ENCODE measurements at regions not wholly inside any gene's neighbourhood (a gene's known extent, or its start where the extent isn't known, plus 50 kb on each side); places are given as distances from the start of the nearest gene placed in this dataset.

DNA sequence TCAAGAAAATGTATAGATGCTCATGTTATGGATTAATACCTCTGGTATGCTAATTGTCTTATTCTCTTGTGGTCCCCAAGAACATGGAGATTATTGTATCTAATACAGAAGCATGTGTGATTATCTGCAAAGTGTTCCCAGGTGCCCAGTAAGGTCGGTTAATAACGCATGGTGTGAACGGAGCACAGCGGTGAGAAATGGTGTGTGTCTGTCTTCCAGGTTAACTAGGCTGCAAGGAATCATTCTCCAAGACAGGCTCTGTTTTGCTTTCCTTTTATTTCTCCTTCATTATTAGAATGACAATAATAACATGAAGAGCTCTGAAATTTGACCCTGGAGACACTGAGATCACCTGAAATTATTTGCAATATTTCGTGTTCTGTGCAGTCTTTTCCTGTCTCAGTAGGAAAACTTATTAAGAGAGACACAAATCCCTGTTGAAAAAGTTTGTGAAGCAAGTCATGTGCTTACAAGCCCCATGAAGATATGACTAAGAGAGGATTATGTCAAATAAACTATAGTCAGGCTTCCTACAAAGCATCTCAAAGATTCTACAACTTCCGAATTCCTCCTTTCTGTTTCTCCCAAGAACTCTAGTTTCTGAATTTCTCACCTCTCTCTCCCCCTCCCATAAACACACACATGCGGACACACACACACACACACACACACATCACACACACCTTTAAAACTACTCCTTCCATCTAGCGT, 230.9 kb downstream of the HS3ST1 start (continued):
- TF ChIP-seq, protein P1, sequence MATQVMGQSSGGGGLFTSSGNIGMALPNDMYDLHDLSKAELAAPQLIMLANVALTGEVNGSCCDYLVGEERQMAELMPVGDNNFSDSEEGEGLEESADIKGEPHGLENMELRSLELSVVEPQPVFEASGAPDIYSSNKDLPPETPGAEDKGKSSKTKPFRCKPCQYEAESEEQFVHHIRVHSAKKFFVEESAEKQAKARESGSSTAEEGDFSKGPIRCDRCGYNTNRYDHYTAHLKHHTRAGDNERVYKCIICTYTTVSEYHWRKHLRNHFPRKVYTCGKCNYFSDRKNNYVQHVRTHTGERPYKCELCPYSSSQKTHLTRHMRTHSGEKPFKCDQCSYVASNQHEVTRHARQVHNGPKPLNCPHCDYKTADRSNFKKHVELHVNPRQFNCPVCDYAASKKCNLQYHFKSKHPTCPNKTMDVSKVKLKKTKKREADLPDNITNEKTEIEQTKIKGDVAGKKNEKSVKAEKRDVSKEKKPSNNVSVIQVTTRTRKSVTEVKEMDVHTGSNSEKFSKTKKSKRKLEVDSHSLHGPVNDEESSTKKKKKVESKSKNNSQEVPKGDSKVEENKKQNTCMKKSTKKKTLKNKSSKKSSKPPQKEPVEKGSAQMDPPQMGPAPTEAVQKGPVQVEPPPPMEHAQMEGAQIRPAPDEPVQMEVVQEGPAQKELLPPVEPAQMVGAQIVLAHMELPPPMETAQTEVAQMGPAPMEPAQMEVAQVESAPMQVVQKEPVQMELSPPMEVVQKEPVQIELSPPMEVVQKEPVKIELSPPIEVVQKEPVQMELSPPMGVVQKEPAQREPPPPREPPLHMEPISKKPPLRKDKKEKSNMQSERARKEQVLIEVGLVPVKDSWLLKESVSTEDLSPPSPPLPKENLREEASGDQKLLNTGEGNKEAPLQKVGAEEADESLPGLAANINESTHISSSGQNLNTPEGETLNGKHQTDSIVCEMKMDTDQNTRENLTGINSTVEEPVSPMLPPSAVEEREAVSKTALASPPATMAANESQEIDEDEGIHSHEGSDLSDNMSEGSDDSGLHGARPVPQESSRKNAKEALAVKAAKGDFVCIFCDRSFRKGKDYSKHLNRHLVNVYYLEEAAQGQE (tag by site-specific recombination; IDR thresholded peaks at IDR 0.05), result no peak
- TF ChIP-seq OVOL3 (tag by site-specific recombination; IDR thresholded peaks at IDR 0.05), result no peak

DNA sequence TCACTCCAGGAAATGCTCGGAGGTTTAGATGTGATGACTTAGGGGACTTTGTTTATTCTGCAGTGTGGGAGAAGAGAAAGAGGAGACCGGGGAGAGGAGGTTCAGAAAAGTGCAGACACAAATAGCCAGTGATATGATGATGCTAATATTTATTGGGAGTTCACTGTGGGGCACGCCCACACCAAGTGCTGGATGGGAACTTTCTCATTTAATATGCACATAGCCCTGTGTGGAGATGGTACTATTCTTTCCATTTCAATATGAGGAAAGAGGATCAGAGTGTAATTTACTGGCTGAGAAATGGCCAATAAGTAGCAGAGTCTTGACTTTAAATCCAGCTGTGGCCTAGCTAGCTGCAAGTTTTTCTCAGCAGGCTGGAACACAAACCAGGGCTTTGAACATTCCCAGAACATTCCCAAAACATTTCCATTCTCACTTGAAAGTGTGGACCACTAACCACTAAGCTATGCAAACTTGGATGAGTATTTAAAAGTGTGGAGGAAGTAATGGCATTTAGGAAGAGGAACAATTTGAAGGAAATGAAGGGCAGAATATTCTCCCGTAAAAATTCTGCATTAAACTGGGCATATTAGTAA, 231.7 kb downstream of the HS3ST1 start:
- CTCF ChIA-PET, result no interaction called here
- Histone ChIP-seq H3K36me3 (ENCODE audit: control insufficient read depth in 2 of 2, insufficient read depth in 1 of 2, low read length in 2 of 2) (no peaks in the 10 kb centered on the region), H3K27ac (ENCODE audit: extremely low read depth, low read depth, low read length) (no peak overlapping the region), H3K4me1 (ENCODE audit: control insufficient read depth, insufficient read depth, low read length) (no peaks in the 10 kb centered on the region), H3K4me3 (ENCODE audit: low read depth, low read length) (no peak overlapping the region), H3K9me3 (ENCODE audit: control insufficient read depth, insufficient read depth, low read depth, low read length) (no peaks in the 10 kb centered on the region)
- POLR2A ChIA-PET, result no interaction called here
- TF ChIP-seq, protein P2, sequence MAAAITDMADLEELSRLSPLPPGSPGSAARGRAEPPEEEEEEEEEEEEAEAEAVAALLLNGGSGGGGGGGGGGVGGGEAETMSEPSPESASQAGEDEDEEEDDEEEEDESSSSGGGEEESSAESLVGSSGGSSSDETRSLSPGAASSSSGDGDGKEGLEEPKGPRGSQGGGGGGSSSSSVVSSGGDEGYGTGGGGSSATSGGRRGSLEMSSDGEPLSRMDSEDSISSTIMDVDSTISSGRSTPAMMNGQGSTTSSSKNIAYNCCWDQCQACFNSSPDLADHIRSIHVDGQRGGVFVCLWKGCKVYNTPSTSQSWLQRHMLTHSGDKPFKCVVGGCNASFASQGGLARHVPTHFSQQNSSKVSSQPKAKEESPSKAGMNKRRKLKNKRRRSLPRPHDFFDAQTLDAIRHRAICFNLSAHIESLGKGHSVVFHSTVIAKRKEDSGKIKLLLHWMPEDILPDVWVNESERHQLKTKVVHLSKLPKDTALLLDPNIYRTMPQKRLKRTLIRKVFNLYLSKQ (tag by site-specific recombination; IDR thresholded peaks at IDR 0.05; ENCODE audit: borderline replicate concordance), result no peak
- TF ChIP-seq ZNF433 (tag by site-specific recombination; IDR thresholded peaks at IDR 0.05; ENCODE audit: low read depth) (no peak), ZNF335 (tag by site-specific recombination; conservative IDR thresholded peaks at IDR 0.05) (no peak), ZNF747 (tag by site-specific recombination; IDR thresholded peaks at IDR 0.05) (no peak), ZBTB8A (tag by site-specific recombination; IDR thresholded peaks at IDR 0.05) (no peak), SALL2 (tag by site-specific recombination; IDR thresholded peaks at IDR 0.05; ENCODE audit: borderline replicate concordance) (no peak), ZNF138 (tag by site-specific recombination; IDR thresholded peaks at IDR 0.05; ENCODE audit: borderline replicate concordance) (no peak), ZNF214 (tag by site-specific recombination; IDR thresholded peaks at IDR 0.05; ENCODE audit: borderline replicate concordance) (no peak), ZNF830 (tag by site-specific recombination; IDR thresholded peaks at IDR 0.05; ENCODE audit: low read depth) (no peak), ZBTB17 (tag by site-specific recombination; IDR thresholded peaks at IDR 0.05) (no peak)
- TF ChIP-seq, protein P3, sequence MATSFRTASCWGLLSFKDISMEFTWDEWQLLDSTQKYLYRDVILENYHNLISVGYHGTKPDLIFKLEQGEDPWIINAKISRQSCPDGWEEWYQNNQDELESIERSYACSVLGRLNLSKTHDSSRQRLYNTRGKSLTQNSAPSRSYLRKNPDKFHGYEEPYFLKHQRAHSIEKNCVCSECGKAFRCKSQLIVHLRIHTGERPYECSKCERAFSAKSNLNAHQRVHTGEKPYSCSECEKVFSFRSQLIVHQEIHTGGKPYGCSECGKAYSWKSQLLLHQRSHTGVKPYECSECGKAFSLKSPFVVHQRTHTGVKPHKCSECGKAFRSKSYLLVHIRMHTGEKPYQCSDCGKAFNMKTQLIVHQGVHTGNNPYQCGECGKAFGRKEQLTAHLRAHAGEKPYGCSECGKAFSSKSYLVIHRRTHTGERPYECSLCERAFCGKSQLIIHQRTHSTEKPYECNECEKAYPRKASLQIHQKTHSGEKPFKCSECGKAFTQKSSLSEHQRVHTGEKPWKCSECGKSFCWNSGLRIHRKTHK (tag by site-specific recombination; IDR thresholded peaks at IDR 0.05), result no peak
- TF ChIP-seq, protein P1 (tag by site-specific recombination; IDR thresholded peaks at IDR 0.05), result no peak
